ENCODE measurements at regions not wholly inside any gene's neighbourhood (a gene's known extent, or its start where the extent isn't known, plus 50 kb on each side); places are given as distances from the start of the nearest gene placed in this dataset.

DNA sequence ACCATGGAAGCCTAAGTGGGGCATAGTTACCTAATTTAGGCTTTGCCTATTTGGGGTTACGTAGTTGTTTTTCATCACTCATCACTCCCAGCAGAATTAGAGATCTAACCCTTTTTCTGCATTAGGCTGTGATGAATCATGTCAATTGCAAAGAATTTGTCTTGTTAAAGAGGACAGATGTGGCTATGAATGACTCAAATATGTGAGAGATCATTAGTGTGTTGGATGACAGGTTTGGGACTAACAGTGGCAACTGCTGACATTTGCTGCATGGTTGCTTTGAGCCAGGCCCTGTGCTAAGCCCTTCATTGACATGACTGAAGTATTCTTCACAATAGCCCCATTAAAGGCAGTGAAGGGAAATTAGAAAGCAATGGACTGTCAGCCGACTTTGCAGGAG, 83.4 kb upstream of the BMPER start:
- DNase-seq = no peak

DNA sequence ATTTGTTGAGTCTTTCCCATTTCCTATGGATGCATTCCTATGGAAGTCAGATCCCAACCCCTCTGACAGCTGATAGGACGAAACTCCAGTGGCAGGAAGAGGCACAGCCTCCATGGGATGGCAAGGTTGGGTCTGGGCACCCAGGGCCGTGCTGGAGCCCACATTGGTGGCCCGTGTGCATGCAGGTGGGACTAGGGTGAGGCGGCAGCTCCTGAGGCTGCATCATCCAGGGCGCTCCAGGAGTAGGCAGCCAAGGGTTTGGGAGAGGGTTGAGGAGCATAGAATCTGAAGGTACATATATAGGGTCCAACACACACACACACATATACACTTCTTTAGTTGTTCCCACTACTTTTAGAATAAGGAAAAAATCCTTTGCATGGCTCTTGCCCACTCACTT, 81.4 kb upstream of the BMPER start:
- no peak for DNase-seq

- no peak for DNase-seq
Observed at GRCh38 chr7:33824911-33825459, 80.4 kb upstream of the BMPER start.

- DNase-seq = no peak
Observed at GRCh38 chr7:33825644-33826043, 79.7 kb upstream of the BMPER start.

- DNase-seq = no peak
Observed at GRCh38 chr7:33829536-33829935, 75.8 kb upstream of the BMPER start.

GRCh38 chr7:33831389-33832141, 73.8 kb upstream of the BMPER start:
- no peak for DNase-seq

GRCh38 chr7:33832271-33832721, 73.0 kb upstream of the BMPER start:
- no peak for DNase-seq

- no peak for DNase-seq
Observed at GRCh38 chr7:33836797-33837355, 68.5 kb upstream of the BMPER start.

DNA sequence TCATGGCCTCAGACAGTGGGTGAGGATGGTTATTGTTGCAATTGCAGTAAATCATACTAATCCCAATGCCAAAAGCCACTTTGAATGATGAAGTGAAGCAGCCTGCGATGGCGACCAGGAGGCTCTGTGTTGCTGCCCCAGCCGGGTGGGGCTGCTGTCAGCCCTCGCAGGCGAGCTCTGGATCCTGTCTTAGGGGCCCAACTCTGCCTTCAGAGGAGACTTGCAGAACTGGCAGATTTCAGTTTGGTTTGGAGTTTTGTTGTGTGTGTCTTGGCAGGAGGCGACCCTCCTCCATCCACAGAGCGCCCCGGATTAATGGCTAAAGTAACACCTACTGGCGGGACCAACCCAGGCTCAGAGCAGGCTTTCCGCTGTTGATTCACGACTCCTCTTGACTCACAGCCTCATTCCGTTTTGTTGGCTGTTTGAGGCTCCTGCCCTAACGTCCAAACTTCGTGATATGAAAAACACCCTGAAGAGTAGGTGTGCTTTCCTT, 67.9 kb upstream of the BMPER start:
- DNase-seq = no peak

GRCh38 chr7:33841031-33841430, 64.3 kb upstream of the BMPER start:
- no peak for DNase-seq

DNA sequence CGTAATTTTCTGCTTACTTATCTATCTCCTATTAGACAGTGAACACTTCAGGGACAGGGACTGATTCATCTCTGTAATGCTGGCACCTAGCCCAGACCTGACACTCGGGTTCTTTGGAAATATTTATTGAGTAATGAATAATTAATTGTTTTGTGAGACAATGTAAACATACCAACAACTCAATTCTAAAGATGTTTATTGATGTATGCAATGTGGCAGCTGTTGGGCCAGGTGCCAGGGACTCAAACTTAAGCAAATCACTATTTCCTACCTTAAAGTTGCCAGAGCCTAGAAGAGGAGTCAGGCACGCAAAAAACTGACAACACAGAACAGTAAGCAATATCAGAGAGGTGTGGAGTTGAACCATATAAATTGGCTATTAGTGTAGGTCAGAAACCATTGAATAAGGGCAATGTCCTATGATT, 63.6 kb upstream of the BMPER start:
- no peak for DNase-seq

DNA sequence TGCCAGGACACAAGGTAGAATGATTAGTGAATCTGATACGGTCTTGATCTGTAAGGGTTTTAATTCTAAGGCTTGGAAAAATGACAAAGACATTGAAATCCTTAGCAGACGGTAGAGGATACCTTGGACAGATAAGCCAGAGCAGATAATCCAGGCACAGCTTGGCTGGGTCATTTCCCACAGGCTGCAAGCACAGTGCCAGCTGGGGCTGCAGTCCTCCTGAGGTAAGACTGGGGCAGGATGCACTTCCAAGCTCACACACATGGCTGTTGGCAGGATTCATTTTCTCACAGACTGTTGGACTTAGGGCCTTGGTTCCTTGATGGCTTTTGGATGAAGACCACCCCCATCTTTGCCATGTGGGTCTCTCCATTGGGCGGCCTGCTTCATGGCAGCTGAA, 63.2 kb upstream of the BMPER start:
- DNase-seq = no peak

GRCh38 chr7:33845991-33846509, 59.3 kb upstream of the BMPER start:
- no peak for DNase-seq

GRCh38 chr7:33849004-33849403, 56.3 kb upstream of the BMPER start:
- no peak for DNase-seq

GRCh38 chr7:33849971-33850559, 55.3 kb upstream of the BMPER start:
- no peak for DNase-seq

DNA sequence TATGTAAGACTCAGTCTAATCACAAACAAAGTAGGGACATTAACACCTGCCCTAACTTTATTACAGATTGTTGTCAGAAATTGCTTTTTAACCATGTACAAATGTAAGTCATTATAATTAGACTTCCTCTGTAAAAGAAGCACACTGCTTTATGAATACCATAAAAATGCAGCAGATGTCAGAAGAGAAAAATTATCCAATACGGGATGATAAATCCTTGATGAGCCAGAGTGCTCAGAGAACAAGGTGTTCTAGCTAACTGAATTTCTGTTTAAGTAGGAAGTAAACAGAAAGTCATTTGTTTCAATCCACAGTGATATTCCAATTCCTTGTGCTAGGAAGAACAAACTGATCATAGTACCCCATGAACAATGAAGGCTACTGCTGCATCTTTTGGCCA, 54.6 kb upstream of the BMPER start:
- DNase-seq = no peak

- no peak for DNase-seq
Observed at GRCh38 chr7:33852838-33853237, 52.5 kb upstream of the BMPER start.

DNA sequence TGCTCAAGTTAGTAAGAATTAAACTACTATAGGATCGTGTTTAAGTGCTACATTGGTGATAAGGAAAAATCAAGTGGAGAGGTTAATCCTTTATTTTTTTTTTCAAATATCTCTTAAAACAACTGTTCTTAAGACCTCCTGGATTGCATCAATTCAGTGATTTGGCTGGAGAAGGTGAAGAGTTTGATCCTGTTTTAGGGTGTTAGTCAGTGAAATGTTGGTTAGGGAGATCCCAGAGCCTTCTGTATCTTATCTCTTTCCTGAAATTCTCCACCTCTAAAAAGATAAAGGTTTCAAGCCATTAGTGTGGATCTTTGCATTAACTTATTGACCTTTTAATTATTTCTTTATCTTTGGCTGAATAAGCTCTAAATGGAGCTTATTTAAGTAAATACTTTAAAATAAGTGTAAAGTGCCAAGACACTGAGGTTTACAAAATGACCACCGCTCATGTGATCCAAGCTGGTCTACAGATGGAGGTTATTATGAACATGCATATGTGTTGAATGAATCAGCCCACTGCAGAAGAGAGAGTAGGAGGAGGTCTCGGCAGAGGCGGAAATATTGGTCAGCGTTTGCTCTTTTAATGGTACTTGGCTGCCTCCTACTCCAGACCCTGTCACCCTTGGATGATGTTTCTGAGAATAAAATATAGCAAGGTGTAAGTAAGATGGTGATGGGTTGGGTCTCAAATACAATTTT, 51.8 kb upstream of the BMPER start:
- no peak for DNase-seq

- no peak for DNase-seq
Observed at GRCh38 chr7:33854178-33854577, 51.2 kb upstream of the BMPER start.

GRCh38 chr7:33854801-33855350, 50.5 kb upstream of the BMPER start:
- DNase-seq = no peak

Data from CD4-positive, alpha-beta T cell treated with Interleukin-12 subunit alpha and Interleukin-12 subunit beta, for 1 hour (primary cell).